Keratinocyte (primary cell): ENCODE measurements at regions not wholly inside any gene's neighbourhood (a gene's known extent, or its start where the extent isn't known, plus 50 kb on each side); places are given as distances from the start of the nearest gene placed in this dataset.

Source experiments
- EZH2 ChIP-seq: IDR thresholded peaks from one replicate; pipeline ENCODE4 v1.6.1; 2012; ENCODE audit warnings: inconsistent platforms, mild to moderate bottlenecking, low read length, moderate library complexity
- TF ChIP-seq, protein P1 (sequence below), 3 experiments: IDR thresholded peaks in 1 of 3; conservative IDR thresholded peaks in 1 of 3; optimal IDR thresholded peaks in 1 of 3; 2 replicates in 2 of 3; 3 replicates in 1 of 3; pipeline versions ENCODE3 to v1.5.1; 2011; ENCODE audit warnings: low read length in 3 of 3, mild to moderate bottlenecking in 3 of 3, moderate library complexity in 2 of 3, control low read depth in 1 of 3, inconsistent platforms in 1 of 3; ENCODE audit not compliant: insufficient read depth in 2 of 3; ENCODE audit errors: extremely low read depth in 1 of 3

DNA sequence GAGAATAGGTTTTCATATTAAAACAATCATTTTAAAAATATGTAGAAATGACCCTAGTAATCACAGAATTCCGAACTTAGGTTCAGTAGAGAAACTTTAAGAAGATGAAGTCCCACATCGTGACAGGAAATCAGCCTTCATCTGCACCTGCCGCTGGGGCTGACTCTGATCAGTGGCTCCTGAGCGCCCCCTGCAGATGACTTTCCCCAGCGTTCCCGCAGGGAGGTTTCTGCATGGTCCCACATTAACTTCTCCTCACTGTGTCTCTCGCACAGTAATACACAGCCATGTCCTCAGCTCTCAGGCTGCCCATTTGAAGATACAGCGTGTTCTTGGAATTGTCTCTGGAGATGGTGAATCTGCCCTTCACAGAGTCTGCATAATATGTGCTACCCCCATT is 1131.1 kb downstream of the TMEM121 start:
- TF ChIP-seq, protein P1, sequence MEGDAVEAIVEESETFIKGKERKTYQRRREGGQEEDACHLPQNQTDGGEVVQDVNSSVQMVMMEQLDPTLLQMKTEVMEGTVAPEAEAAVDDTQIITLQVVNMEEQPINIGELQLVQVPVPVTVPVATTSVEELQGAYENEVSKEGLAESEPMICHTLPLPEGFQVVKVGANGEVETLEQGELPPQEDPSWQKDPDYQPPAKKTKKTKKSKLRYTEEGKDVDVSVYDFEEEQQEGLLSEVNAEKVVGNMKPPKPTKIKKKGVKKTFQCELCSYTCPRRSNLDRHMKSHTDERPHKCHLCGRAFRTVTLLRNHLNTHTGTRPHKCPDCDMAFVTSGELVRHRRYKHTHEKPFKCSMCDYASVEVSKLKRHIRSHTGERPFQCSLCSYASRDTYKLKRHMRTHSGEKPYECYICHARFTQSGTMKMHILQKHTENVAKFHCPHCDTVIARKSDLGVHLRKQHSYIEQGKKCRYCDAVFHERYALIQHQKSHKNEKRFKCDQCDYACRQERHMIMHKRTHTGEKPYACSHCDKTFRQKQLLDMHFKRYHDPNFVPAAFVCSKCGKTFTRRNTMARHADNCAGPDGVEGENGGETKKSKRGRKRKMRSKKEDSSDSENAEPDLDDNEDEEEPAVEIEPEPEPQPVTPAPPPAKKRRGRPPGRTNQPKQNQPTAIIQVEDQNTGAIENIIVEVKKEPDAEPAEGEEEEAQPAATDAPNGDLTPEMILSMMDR (optimal IDR thresholded peaks at IDR 0.05 in 1 of 3, IDR thresholded peaks at IDR 0.05 in 1 of 3, conservative IDR thresholded peaks at IDR 0.05 in 1 of 3; ENCODE audit: extremely low read depth in 1 of 3, insufficient read depth in 2 of 3, low read length in 3 of 3): no peak
- TF ChIP-seq EZH2: no peak
